Thyroid gland (tissue), 4 donors: ENCODE measurements at regions not wholly inside any gene's neighbourhood (a gene's known extent, or its start where the extent isn't known, plus 50 kb on each side); places are given as distances from the start of the nearest gene placed in this dataset.

Experiments used
- DNase-seq, 2 donors: peaks; one replicate each; pipeline ENCODE4 v3.0.0-alpha.2; 2019
- H3K27ac ChIP-seq, 3 donors: fragments of 200-600 bp; sonication (generic); 1 replicate in 2 of 3; 2 replicates in 1 of 3; pipeline ENCODE4 v1.5.1; 2016 to 2019; ENCODE audit warnings: mild to moderate bottlenecking in 1 of 3, moderate library complexity in 1 of 3
- H3K27me3 ChIP-seq: fragments of 200-600 bp; sonication (generic); one replicate; pipeline ENCODE4 v1.5.1; 2019
- H3K36me3 ChIP-seq, 2 donors: fragments of 200-600 bp; sonication (generic); one replicate each; pipeline ENCODE4 v1.5.1; 2016 to 2019
- H3K4me1 ChIP-seq, 2 donors: fragments of 200-600 bp; sonication (generic); one replicate each; pipeline ENCODE4 v1.5.1; 2017 to 2019
- H3K4me3 ChIP-seq, 3 donors: fragments of 200-600 bp; sonication (generic); replicated peaks in 1 of 3; 1 replicate in 2 of 3; 2 replicates in 1 of 3; pipeline ENCODE4 v1.5.1; 2016; ENCODE audit warnings: mild to moderate bottlenecking in 1 of 3
- H3K9me3 ChIP-seq: fragments of 200-600 bp; sonication (generic); one replicate; pipeline ENCODE4 v1.5.1; 2017
- POLR2A ChIP-seq, 2 donors: fragments of 450-650 bp; IDR thresholded peaks; one replicate each; pipeline ENCODE4 v1.6.1; 2017; ENCODE audit warnings: antibody characterized with exemption in 2 of 2, mild to moderate bottlenecking in 2 of 2, moderate library complexity in 1 of 2
- WGBS, 2 donors: methylation state at CpG; one replicate each; pipeline ENCODE4 v1.1.5; 2017; 5-methylcytosine and 5-hydroxymethylcytosine counted together
- intact Hi-C: fragments of 100-400 bp; cut with DNase I; formaldehyde crosslinking; loops from one replicate; pipeline ENCODE4 v1.15.1; 2023
- TF ChIP-seq, protein P1 (sequence below), 6 experiments: fragments of 200-600 bp in 3 of 6; fragments of 450-650 bp in 3 of 6; sonication (generic) in 3 of 6; IDR thresholded peaks; one replicate each; pipeline ENCODE4 v1.5.1; 2016 to 2019; ENCODE audit warnings: antibody characterized with exemption in 6 of 6, mild to moderate bottlenecking in 2 of 6, inconsistent platforms in 1 of 6, moderate library complexity in 1 of 6

DNA sequence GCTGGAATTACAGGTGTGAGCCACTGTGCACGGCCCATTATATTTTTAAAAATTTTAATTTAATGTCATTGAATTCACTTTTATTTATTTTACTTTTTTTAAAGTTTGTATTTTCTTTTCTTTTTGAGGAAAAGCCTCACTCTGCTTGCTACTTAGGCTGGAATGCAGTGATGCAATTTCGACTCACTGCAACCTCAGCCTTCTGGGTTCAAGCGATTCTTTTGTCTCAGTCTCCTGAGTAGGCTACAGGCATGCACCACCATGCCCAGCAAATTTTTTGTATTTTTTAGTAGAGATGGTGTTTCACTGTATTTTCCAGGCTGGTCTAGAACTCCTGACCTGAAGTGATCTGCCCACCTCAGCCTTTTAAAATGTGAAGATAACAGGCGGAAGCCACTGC is 277.5 kb upstream of the HSFY2 start:
- no peak for DNase-seq
- TF ChIP-seq, protein P1, sequence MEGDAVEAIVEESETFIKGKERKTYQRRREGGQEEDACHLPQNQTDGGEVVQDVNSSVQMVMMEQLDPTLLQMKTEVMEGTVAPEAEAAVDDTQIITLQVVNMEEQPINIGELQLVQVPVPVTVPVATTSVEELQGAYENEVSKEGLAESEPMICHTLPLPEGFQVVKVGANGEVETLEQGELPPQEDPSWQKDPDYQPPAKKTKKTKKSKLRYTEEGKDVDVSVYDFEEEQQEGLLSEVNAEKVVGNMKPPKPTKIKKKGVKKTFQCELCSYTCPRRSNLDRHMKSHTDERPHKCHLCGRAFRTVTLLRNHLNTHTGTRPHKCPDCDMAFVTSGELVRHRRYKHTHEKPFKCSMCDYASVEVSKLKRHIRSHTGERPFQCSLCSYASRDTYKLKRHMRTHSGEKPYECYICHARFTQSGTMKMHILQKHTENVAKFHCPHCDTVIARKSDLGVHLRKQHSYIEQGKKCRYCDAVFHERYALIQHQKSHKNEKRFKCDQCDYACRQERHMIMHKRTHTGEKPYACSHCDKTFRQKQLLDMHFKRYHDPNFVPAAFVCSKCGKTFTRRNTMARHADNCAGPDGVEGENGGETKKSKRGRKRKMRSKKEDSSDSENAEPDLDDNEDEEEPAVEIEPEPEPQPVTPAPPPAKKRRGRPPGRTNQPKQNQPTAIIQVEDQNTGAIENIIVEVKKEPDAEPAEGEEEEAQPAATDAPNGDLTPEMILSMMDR (IDR thresholded peaks at IDR 0.05): no peak
- TF ChIP-seq POLR2A (IDR thresholded peaks at IDR 0.05): no peak
- 93% methylated on average over 4 of the region's 4 CpGs for WGBS, 2 donors
- intact Hi-C loops: no loop called here
- no peaks in the 10 kb centered on the region for H3K9me3 ChIP-seq
- no peak overlapping the region for H3K4me3 ChIP-seq
- no peaks in the 10 kb centered on the region for H3K4me1 ChIP-seq
- no peaks in the 10 kb centered on the region for H3K36me3 ChIP-seq
- no peaks in the 10 kb centered on the region for H3K27me3 ChIP-seq
- no peak overlapping the region for H3K27ac ChIP-seq

DNA sequence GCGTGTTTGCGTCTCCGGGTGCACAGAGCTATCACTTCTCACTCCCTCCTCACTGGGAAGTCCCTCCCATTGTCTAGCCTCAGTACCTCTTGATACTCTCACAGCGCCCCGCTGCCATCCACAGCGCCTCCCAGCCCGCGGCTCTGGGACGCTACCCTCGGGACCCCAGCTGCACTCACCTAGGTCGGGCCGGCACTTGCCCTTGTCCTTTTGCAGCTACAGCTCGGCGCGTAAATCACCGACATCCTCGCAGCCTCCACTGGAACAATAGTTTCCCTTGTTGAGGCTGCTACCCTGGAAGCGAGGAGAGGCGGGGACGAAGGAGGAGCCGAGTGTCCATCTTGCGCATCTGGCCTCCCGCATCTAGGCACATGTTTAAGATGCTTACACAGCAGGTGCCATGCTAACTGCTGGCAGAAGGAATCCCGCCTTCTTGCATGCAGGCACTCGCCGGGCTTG is 269.5 kb upstream of the HSFY2 start:
- no peaks in the 10 kb centered on the region for H3K36me3 ChIP-seq
- intact Hi-C loops: no loop called here
- TF ChIP-seq, protein P1 (IDR thresholded peaks at IDR 0.05): no peak
- TF ChIP-seq POLR2A (IDR thresholded peaks at IDR 0.05): no peak
- DNase-seq: no peak
- no peak overlapping the region for H3K4me3 ChIP-seq
- no peaks in the 10 kb centered on the region for H3K9me3 ChIP-seq
- H3K27me3 ChIP-seq: no peaks in the 10 kb centered on the region
- no peak overlapping the region for H3K27ac ChIP-seq
- 88 to 91% methylated on average over 8 to 21 of the region's 26 CpGs for WGBS, 2 donors
- H3K4me1 ChIP-seq: no peaks in the 10 kb centered on the region

DNA sequence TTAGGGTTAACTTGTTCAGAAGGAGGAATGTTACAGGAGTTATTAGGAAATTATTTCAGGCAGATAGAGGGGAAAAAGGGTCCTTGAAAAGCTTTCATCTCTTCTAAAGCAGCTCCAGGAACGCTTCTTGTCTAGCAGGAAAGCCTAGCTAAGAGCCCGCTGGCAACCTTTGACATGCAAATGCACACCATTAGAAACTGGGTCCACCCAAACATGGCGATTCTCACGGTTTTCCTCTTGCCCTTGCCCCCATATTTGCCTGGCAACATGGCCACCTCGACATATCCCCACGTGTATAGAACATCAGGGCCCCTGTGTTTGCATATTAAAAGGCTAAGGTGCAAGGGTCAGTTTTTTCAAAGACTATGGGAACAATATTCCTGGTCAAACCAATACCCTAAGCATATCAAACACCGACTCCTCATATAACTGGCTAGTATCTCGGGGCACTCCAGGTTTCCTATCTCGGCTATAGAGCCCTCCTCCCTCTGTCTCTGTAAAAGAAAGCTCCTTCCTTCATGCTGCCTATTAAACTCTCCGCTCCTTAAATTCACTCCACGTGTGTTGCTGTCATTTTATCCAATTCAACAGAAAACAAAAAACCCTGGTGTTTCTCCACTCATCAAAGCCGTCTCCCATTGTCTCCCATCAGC is 268.9 kb upstream of the HSFY2 start:
- no peak overlapping the region for H3K4me3 ChIP-seq
- no peaks in the 10 kb centered on the region for H3K36me3 ChIP-seq
- H3K9me3 ChIP-seq: no peaks in the 10 kb centered on the region
- H3K27me3 ChIP-seq: no peaks in the 10 kb centered on the region
- H3K4me1 ChIP-seq: no peaks in the 10 kb centered on the region
- no peak for DNase-seq
- 75 to 79% methylated on average over 12 of the region's 12 CpGs for WGBS, 2 donors
- no peak overlapping the region for H3K27ac ChIP-seq
- intact Hi-C loops: no loop called here
- no peak for TF ChIP-seq POLR2A (IDR thresholded peaks at IDR 0.05)
- TF ChIP-seq, protein P1 (IDR thresholded peaks at IDR 0.05): no peak

DNA sequence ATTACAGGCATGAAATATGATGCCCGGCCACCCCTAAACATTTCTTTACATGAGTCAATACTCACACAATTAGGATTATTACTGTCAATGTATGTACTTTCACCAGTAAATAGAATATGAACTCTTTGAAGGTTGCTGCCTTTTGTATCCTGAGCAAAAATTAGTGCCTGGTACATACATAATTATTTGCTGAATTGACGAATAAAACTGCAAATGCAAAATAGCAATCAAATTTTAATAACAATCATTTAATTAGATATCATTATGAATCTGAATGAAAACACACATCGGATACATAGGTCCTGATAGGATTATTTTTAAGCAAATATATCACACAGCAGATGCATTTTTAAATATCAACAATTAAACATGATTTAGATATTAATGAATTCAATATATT is 253.1 kb upstream of the HSFY2 start:
- TF ChIP-seq POLR2A (IDR thresholded peaks at IDR 0.05): no peak
- TF ChIP-seq, protein P1 (IDR thresholded peaks at IDR 0.05): no peak
- intact Hi-C loops: no loop called here
- no peak for DNase-seq
- WGBS, 2 donors: 95 to 99% methylated on average over 3 of the region's 3 CpGs
- H3K27me3 ChIP-seq: no peaks in the 10 kb centered on the region
- no peaks in the 10 kb centered on the region for H3K4me1 ChIP-seq
- no peak overlapping the region for H3K4me3 ChIP-seq
- no peaks in the 10 kb centered on the region for H3K36me3 ChIP-seq
- H3K27ac ChIP-seq: no peak overlapping the region
- no peaks in the 10 kb centered on the region for H3K9me3 ChIP-seq

DNA sequence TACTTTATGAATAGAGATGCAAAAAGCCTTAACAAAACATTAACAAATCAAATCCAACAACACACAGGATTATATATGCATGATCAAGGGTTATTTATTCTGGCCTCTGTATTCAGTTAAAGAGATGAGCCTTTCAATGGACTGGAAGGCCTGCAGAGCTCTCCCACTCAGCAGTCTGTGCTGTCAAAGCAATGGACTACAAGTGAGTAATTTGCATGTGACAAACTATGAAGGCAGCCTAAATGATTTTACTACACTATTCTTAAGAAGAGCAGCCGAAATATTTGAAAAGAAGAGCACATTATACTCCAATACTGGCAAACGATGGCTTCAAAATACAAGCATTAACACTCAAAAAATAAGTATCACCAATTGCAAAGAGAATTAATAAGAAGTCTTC is 250.4 kb upstream of the HSFY2 start:
- TF ChIP-seq, protein P1 (IDR thresholded peaks at IDR 0.05): no peak
- TF ChIP-seq POLR2A (IDR thresholded peaks at IDR 0.05): no peak
- no peak for DNase-seq
- H3K27me3 ChIP-seq: no peaks in the 10 kb centered on the region

More for the DNA sequence above, 250.4 kb upstream of the HSFY2 start:
- no peaks in the 10 kb centered on the region for H3K36me3 ChIP-seq
- H3K27ac ChIP-seq: no peak overlapping the region
- intact Hi-C loops: no loop called here
- H3K4me1 ChIP-seq: no peaks in the 10 kb centered on the region
- H3K9me3 ChIP-seq: no peaks in the 10 kb centered on the region
- 53 to 64% methylated on average over 2 of the region's 2 CpGs for whole genome bisulfite sequencing, 2 donors
- no peak overlapping the region for H3K4me3 ChIP-seq
